ENCODE measurements at regions not wholly inside any gene's neighbourhood (a gene's known extent, or its start where the extent isn't known, plus 50 kb on each side); places are given as distances from the start of the nearest gene placed in this dataset.
"Not testable (repeated sequence)": the region's sequence is repeated elsewhere in the genome, so short reads cannot be mapped to it uniquely, and the experiment has no call there.

- TF ChIP-seq POLR2A (IDR thresholded peaks at IDR 0.05) (no peak), POLR2AphosphoS5 (IDR thresholded peaks at IDR 0.05) (no peak), CTCF (IDR thresholded peaks at IDR 0.05) (no peak)
- Histone ChIP-seq H3K9me3 (no peaks in the 10 kb centered on the region), H3K36me3 (no peaks in the 10 kb centered on the region), H3K27ac (no peak overlapping the region), H3K4me3 (no peak overlapping the region), H3K27me3 (no peaks in the 10 kb centered on the region), H3K4me1 (no peaks in the 10 kb centered on the region)
- intact Hi-C loops (cut with DNase I; ENCODE audit: low total_unique reads): no loop called here
- no peak for DNase-seq (ENCODE audit: low spot score in 2 of 2)
Measured at GRCh38 chr7:41399171-41399570, 303.7 kb downstream of the INHBA start.

GRCh38 chr7:41391818-41392217 is 311.1 kb downstream of the INHBA start:
- H3K4me3 ChIP-seq: no peak overlapping the region
- H3K4me1 ChIP-seq: no peaks in the 10 kb centered on the region
- intact Hi-C loops (cut with DNase I; ENCODE audit: low total_unique reads): no loop called here
- no peaks in the 10 kb centered on the region for H3K36me3 ChIP-seq
- no peak for DNase-seq (ENCODE audit: low spot score in 2 of 2)
- H3K27me3 ChIP-seq: no peaks in the 10 kb centered on the region
- no peak overlapping the region for H3K27ac ChIP-seq
- TF ChIP-seq POLR2A (IDR thresholded peaks at IDR 0.05): no peak
- no peaks in the 10 kb centered on the region for H3K9me3 ChIP-seq

- H3K4me3 ChIP-seq; H3K36me3 ChIP-seq; intact Hi-C loops (cut with DNase I; ENCODE audit: low total_unique reads): not testable (repeated sequence)
Measured at GRCh38 chr7:41388933-41389332, 314.0 kb downstream of the INHBA start.

GRCh38 chr7:41385996-41386395 is 316.9 kb downstream of the INHBA start:
- H3K4me3 ChIP-seq: no peak overlapping the region
- TF ChIP-seq CTCF (IDR thresholded peaks at IDR 0.05): no peak
- no peak for TF ChIP-seq POLR2A (IDR thresholded peaks at IDR 0.05)
- TF ChIP-seq POLR2AphosphoS5 (IDR thresholded peaks at IDR 0.05): no peak
- H3K4me1 ChIP-seq: no peaks in the 10 kb centered on the region
- no peak for DNase-seq (ENCODE audit: low spot score in 2 of 2)
- intact Hi-C loops (cut with DNase I; ENCODE audit: low total_unique reads): no loop called here
- H3K36me3 ChIP-seq: no peaks in the 10 kb centered on the region
- no peaks in the 10 kb centered on the region for H3K9me3 ChIP-seq
- H3K27ac ChIP-seq: no peak overlapping the region
- H3K27me3 ChIP-seq: no peaks in the 10 kb centered on the region

More at GRCh38 chr7:41388933-41389332, 314.0 kb downstream of the INHBA start:
- DNase-seq (ENCODE audit: low spot score in 2 of 2); H3K9me3 ChIP-seq; H3K27ac ChIP-seq; H3K4me1 ChIP-seq; H3K27me3 ChIP-seq: not testable (repeated sequence)

GRCh38 chr7:41384418-41384817 is 318.5 kb downstream of the INHBA start:
- no peak overlapping the region for H3K4me3 ChIP-seq
- no peaks in the 10 kb centered on the region for H3K9me3 ChIP-seq
- no peak for TF ChIP-seq CTCF (IDR thresholded peaks at IDR 0.05)
- no peak for TF ChIP-seq POLR2AphosphoS5 (IDR thresholded peaks at IDR 0.05)
- TF ChIP-seq POLR2A (IDR thresholded peaks at IDR 0.05): no peak
- H3K27ac ChIP-seq: no peak overlapping the region
- DNase-seq (ENCODE audit: low spot score in 2 of 2): no peak
- H3K27me3 ChIP-seq: no peaks in the 10 kb centered on the region
- H3K36me3 ChIP-seq: no peaks in the 10 kb centered on the region
- intact Hi-C loops (cut with DNase I; ENCODE audit: low total_unique reads): no loop called here
- H3K4me1 ChIP-seq: no peaks in the 10 kb centered on the region

- intact Hi-C loops (cut with DNase I; ENCODE audit: low total_unique reads): no loop called here
- H3K9me3 ChIP-seq: no peaks in the 10 kb centered on the region
- no peak for DNase-seq (ENCODE audit: low spot score in 2 of 2)
- no peak overlapping the region for H3K4me3 ChIP-seq
- no peaks in the 10 kb centered on the region for H3K4me1 ChIP-seq
- H3K27me3 ChIP-seq: no peaks in the 10 kb centered on the region
- H3K27ac ChIP-seq: no peak overlapping the region
- TF ChIP-seq CTCF (IDR thresholded peaks at IDR 0.05) (no peak), POLR2AphosphoS5 (IDR thresholded peaks at IDR 0.05) (no peak), POLR2A (IDR thresholded peaks at IDR 0.05) (no peak)
- H3K36me3 ChIP-seq: no peaks in the 10 kb centered on the region
Measured at GRCh38 chr7:41383596-41383995, 319.3 kb downstream of the INHBA start.

Data from breast epithelium (tissue), 4 donors.